DMS114 treated with DMSO at 0.1 percent for 48 hours (cell line): ENCODE measurements at regions not wholly inside any gene's neighbourhood (a gene's known extent, or its start where the extent isn't known, plus 50 kb on each side); places are given as distances from the start of the nearest gene placed in this dataset.

Source experiments
- DNase-seq: peaks from one replicate; lab custom pipeline; 2025; ENCODE audit not compliant: unreplicated experiment; lab: John Stamatoyannopoulos, UW

DNA sequence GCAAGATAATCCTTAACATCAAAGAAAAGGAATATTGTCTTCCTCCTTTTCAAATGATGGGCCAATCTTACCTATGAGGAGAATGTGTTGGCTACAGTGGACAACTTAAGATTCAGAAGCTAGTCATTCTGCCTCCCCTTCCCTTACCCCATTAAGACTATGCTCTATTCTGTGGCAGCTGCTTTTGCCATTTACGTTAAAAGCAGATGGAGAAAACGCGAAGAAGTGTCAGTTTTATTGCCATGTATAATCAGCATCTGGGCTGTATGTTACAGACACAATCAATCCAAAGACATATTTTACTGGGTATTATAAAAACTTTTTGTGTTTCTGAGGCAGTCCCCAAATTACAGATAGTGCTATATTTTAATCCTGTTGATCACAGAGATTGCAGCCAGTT, 196.1 kb upstream of the PACRGL start:
- no peak for DNase-seq

DNA sequence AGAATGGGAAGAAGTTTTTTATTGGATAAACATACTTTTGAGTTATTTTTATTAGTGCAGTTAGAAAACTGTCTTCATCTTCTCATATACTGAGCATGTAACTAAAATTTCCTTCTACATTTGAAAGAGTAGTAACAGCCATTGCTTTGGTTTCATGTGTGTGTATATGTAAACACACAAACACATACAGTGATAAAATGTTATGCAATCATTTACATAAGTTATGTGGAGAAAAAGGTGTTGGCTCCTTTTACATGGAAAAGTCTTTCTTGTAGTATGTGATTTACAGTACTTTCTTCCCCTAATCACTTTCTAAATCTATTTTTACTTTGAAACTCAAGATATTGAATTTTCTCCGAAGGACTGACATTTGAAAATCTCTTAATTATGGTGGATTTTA, 194.3 kb upstream of the PACRGL start:
- no peak for DNase-seq

DNA sequence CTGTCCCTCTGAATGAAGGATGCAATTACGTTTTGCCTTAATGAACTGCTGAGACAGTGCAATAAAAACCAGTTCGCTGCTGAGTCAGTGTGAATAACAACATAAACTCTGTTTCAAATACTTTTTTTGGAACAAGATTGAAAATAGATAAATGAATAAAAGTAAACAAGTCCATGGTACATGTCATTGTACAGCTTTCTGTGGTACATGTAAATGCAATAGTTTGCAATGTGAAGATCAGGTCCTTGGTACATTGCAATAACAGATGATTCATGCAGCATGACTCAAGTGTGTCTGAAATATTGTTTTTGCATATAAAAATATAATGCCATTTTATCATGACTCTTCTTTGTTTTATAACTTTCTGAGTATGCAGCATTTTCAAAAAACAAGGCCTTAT, 193.4 kb upstream of the PACRGL start:
- no peak for DNase-seq

DNA sequence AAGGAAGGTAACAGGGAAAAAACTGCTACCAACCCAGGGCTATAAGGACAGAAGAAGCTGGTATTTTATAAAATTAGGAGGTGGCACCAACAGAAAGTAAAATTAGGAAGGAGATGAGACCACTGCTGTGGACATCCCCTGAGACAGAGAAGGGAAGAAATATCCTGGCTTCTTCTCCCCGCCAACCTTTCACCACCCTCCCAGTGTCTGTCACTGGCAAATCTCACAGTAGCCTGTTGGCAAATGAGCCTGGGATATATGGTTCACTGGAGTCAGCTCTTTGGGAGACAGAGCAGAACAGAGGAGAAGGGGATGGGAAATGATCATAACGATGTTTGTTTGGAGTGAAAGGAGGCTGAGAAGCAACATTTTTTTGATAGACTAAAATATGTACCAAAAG, 190.9 kb upstream of the PACRGL start:
- DNase-seq = no peak

GRCh38 chr4:20512033-20512792, 188.0 kb upstream of the PACRGL start:
- DNase-seq = no peak

DNA sequence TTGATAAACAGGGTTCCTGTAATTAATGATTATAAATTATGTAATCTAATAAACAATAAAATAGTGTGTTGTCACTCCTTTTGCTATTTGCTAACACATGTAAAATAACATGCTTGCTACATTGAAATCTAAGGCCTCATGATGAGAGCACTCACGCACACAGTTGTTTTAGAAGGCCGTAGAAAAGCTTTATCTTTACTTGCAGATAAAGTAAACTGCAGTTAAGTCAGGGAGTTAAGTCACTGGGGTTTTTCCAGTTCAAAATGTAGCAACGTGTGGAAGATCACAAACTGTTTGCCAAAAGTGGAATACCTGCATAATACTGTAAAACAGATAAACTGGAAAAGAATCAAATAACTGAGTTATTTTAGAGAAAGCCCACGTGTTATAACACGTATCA, 187.3 kb upstream of the PACRGL start:
- no peak for DNase-seq

GRCh38 chr4:20520901-20521300, 179.4 kb upstream of the PACRGL start:
- no peak for DNase-seq

DNA sequence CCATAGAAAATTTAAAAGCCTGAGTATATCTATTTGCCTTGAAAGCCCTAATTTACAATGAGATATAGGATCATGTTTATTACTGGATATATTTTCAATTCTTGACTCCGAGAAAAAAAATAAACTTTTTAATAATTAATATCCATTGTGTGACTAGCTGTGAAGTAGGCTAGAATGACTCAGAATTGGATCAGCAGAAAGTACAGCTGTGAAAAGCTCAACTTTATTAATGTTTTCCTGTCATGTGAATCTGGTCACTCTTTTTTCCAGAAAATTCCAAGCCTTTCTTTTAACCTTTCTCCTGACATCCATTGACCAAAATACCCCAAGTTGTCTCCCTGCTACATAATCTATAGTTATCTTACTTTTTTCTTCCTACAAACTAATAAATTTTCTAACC, 171.8 kb upstream of the PACRGL start:
- DNase-seq = no peak

- DNase-seq = no peak
Observed at GRCh38 chr4:20529691-20530090, 170.6 kb upstream of the PACRGL start.

- DNase-seq = no peak
Observed at GRCh38 chr4:20532116-20532790, 168.0 kb upstream of the PACRGL start.

GRCh38 chr4:20532871-20533870, 167.1 kb upstream of the PACRGL start:
- no peak for DNase-seq

DNA sequence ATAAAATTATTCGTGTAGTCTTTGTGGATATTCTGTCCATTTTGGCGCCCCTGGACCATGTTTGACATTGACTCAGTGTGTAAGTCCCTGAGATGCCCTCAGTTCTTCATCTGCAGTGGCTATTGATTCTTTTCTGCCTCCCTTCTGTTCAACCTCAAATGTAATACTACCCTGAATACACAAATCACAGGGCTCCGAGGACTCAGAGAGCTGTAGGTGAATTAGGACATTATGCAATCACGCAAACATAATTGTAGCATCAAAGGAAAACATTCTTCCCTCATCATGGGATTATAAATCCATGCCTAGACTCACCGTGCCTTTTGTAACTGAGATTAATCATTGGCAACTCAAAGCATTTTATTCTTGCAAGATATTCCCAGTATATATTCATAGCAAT, 161.4 kb upstream of the PACRGL start:
- DNase-seq = no peak

GRCh38 chr4:20543131-20543530, 157.1 kb upstream of the PACRGL start:
- no peak for DNase-seq

DNA sequence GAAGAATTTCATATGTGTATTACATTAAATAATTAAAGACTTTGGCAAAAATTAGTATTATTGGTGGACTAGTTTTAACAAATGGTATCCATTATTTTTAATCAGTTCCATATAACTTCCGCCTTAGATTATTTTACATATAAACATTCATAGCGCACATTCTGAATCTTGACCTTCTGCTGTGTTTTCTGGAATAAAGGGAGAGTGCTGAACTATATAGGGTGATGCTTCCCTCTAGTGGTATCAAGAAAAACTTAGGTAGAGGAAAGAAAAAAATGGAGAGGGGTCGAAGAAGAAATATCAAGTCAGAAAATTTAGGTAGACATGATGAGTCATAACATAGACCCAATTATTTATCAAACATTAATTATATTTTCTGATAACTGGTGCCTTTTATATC, 155.6 kb upstream of the PACRGL start:
- peak; percentile 72 for DNase-seq

DNA sequence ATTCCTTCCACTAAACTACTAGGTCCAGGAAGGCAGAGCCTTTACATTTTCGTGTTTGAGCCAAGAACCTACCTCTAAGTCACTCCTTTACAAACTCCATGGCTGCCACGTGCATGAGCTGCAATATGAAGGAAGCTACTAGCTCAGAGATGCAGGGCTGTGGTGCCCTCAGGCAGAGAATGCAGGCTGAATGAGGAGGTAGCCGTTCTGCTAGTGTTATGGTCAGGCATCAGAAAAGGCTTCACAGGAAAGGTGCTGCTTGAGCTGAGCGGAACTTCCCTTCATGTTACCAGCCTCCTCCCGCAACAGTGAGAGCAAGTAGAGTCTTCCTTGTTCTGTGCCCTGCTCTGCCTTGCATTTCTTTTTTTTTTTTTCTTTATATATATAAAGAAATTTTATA, 148.3 kb upstream of the PACRGL start:
- no peak for DNase-seq

DNA sequence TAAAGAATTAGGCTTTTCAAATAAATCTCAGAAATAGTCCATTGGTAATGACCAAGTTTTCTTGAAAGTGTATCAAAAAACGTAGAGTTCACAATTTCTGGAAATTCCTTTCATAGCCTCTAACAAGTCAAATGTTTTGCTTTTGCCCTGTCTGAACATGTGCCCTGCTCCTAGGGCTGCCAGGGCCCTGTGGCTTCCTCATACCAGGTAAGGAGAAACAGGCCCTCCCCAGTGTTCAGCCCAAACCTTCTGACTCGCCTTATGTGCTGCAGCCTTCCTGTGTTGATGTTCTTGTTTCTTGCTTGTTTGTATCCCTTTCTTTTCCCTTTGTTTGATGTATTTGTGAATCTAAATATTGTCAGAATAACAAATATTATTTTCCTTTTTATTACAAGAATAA, 146.1 kb upstream of the PACRGL start:
- DNase-seq = no peak

DNA sequence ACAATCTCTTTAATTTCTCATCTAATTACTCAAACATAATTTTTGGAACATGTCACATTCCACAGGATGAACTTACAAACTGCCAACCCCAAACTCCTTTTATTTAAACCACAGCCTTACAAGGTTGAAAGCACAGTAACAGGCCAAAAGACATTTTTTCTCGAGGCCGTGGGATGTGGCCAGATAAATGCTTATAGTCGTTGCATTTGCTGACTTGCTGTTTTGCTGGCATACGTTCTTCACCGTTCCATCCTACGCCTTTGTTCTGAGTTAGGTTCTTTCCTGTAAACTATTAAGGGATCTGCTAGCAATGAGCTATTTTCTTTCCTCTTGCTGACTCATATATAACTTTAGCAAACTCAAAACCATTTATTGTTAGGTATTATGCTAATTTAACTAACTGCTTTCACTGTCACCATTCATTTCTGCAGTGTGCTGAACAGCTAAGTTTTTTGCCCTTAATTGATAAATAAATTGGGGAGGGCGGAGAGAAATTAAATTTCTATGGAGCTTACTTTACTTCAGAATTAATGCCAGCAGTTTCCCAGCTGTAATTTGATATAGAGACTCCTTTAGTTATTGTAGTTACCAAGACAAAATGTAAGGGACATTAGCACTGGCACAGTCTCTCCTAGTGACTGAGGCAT, 135.1 kb upstream of the PACRGL start:
- DNase-seq = no peak

DNA sequence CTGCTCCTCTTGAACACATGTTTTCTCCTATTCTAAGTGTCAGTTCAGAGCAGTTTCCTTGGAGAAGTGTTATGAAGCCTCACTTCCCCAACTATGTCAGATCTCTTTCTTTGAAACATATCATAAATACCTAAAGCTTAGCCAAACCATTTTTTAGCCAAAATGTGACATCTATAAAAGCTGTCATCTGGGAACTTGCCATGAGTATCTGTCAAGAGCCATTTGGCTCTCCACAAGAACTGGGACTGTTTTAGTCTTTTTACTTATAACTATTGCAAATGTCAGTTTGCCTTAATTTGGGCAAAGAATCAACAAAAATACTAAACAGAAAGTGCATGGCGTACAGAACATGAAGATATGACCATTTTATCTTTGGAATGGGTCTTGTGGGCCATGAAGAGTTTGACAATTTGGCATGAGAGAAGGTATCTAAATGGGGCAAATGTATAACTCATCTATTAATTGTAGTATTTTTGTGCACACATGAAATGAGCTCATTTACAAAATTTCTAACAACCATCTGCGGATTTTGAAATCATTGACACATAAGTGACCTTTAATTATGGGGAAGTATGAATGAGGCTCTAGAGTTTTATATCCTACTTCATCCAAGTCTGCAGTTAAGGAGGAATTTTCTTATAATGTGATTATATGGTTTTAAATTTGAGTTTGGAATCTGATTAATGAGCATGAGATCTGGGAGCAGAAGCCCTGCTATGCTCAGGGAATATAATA, 129.1 kb upstream of the PACRGL start:
- no peak for DNase-seq

DNA sequence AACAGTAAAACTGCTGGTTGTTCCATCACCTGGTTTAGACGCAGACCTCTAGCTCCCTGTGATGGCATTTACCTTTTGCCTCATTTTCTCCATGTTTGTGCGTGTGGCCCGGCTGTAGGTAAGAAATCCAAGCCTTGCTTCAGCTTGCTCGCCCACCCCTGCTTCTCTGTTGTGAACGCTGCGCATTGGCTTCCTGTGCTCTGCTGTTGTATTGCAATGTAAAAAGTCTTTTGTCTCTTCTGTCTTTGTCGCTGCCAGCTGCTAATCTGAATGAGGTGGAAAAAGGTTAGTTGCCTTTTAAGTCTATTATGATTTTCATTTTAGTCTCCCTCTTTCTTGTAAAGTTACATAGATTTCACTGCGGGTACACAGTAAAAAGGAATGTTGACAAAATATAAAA, 127.3 kb upstream of the PACRGL start:
- DNase-seq = no peak

GRCh38 chr4:20574986-20575385, 125.3 kb upstream of the PACRGL start:
- no peak for DNase-seq
